Endothelial cell of umbilical vein (primary cell): ENCODE measurements at regions not wholly inside any gene's neighbourhood (a gene's known extent, or its start where the extent isn't known, plus 50 kb on each side); places are given as distances from the start of the nearest gene placed in this dataset.

Experiments used
- BruUV-seq: library from RNA; stranded (reverse); fragments of 400-500 nt; replicated peaks from 2 replicates; lab custom pipeline; 2021; lab: Mats Ljungman, UMichigan
- CTCF ChIA-PET: fragments of 300-600, 350-600 bp; sonication (Branson Sonifier 250); formaldehyde crosslinking; loops from one replicate; lab custom pipeline; 2021; ENCODE audit warnings: antibody characterized with exemption, inconsistent platforms; lab: Charles Lee
- POLR2A ChIA-PET: fragments of 300-600, 350-600 bp; sonication (Branson Sonifier 250); formaldehyde crosslinking; loops from one replicate; lab custom pipeline; 2021; ENCODE audit warnings: antibody characterized with exemption, inconsistent platforms; lab: Charles Lee
- DNase-seq: peaks from one replicate; pipeline ENCODE4 v3.0.0-alpha.2; 2011; ENCODE audit warnings: low read depth, low spot score
- FAIRE-seq: peaks from 2 replicates; lab custom pipeline; 2011; peaks lifted over from hg19 to GRCh38; lab: Jason Lieb, UNC
- H2AFZ ChIP-seq: 2 replicates; pipeline ENCODE4 v1.6.0; 2012; ENCODE audit warnings: low read depth, low read length, control low read depth, inconsistent platforms
- H3K27ac ChIP-seq: 2 replicates; pipeline ENCODE4 v1.5.1; 2011; ENCODE audit warnings: low read depth, mild to moderate bottlenecking, control low read depth, low read length, moderate library complexity; ENCODE audit not compliant: insufficient read depth
- H3K27me3 ChIP-seq, 2 experiments: 2 replicates each; pipeline versions ENCODE4 v1.6.0 to v1.6.1; 2011; ENCODE audit warnings: low read length in 2 of 2, mixed read lengths in 1 of 2; ENCODE audit not compliant: control insufficient read depth in 2 of 2, insufficient read depth in 2 of 2
- H3K36me3 ChIP-seq, 2 experiments: 2 replicates in 1 of 2; 3 replicates in 1 of 2; pipeline ENCODE4 v1.5.1; 2011; ENCODE audit warnings: low read length in 2 of 2, mild to moderate bottlenecking in 1 of 2, moderate library complexity in 1 of 2; ENCODE audit not compliant: control insufficient read depth in 2 of 2, insufficient read depth in 2 of 2; ENCODE audit errors: extremely low read depth in 1 of 2
- H3K4me1 ChIP-seq: 3 replicates; pipeline ENCODE4 v1.5.1; 2011; ENCODE audit warnings: mild to moderate bottlenecking, low read length; ENCODE audit not compliant: control insufficient read depth, insufficient read depth; ENCODE audit errors: extremely low read depth
- H3K4me2 ChIP-seq: 2 replicates; pipeline ENCODE4 v1.6.1; 2011; ENCODE audit warnings: low read length, control low read depth, mixed read lengths; ENCODE audit not compliant: insufficient read depth
- H3K4me3 ChIP-seq, 3 experiments: fragments of 200-600 bp in 1 of 3; sonication (generic), shearing (Covaris generic) in 1 of 3; replicated peaks in 1 of 3; 2 replicates each; pipeline ENCODE4 v1.5.1; 2011 to 2016; ENCODE audit warnings: control low read depth in 3 of 3, low read length in 3 of 3, mild to moderate bottlenecking in 2 of 3, inconsistent platforms in 1 of 3, low read depth in 1 of 3, moderate library complexity in 1 of 3; ENCODE audit not compliant: insufficient read depth in 1 of 3
- H3K79me2 ChIP-seq: 2 replicates; pipeline ENCODE4 v1.6.0; 2012; ENCODE audit warnings: low read length, inconsistent platforms; ENCODE audit not compliant: control insufficient read depth, insufficient read depth
- H3K9ac ChIP-seq: replicated peaks from 2 replicates; pipeline ENCODE3; 2011; ENCODE audit warnings: low read length, control low read depth; ENCODE audit not compliant: insufficient read depth; ENCODE audit errors: extremely low read depth
- H3K9me1 ChIP-seq: replicated peaks from 3 replicates; pipeline ENCODE4 v1.6.0; 2011; ENCODE audit warnings: mild to moderate bottlenecking, low read length; ENCODE audit not compliant: control insufficient read depth, insufficient read depth; ENCODE audit errors: extremely low read depth
- H3K9me3 ChIP-seq: replicated peaks from 2 replicates; pipeline ENCODE4 v1.5.1; 2012; ENCODE audit warnings: low read length, inconsistent platforms; ENCODE audit not compliant: control insufficient read depth, insufficient read depth
- H4K20me1 ChIP-seq: replicated peaks from 2 replicates; pipeline ENCODE3; 2011; ENCODE audit warnings: mild to moderate bottlenecking, low read length; ENCODE audit not compliant: control insufficient read depth, insufficient read depth; ENCODE audit errors: extremely low read depth
- EZH2 ChIP-seq: IDR thresholded peaks from 2 replicates; pipeline ENCODE4 v1.6.1; 2012; ENCODE audit warnings: borderline replicate concordance, low read depth, mild to moderate bottlenecking, moderate library complexity, low read length, inconsistent platforms; ENCODE audit not compliant: severe bottlenecking
- FOS ChIP-seq: IDR thresholded peaks from 2 replicates; pipeline ENCODE4 v1.6.1; 2011; ENCODE audit warnings: mild to moderate bottlenecking, low read length, moderate library complexity, borderline replicate concordance; ENCODE audit not compliant: insufficient read depth
- GATA2 ChIP-seq: IDR thresholded peaks from 2 replicates; pipeline ENCODE4 v1.7.0; 2011; ENCODE audit warnings: low read depth, mild to moderate bottlenecking, moderate library complexity, mixed read lengths, low read length; ENCODE audit not compliant: insufficient read length, insufficient read depth
- JUN ChIP-seq: IDR thresholded peaks from 2 replicates; pipeline ENCODE4 v1.6.1; 2011; ENCODE audit warnings: borderline replicate concordance, low read depth; ENCODE audit not compliant: insufficient read length, insufficient read depth
- MAX ChIP-seq: IDR thresholded peaks from 2 replicates; pipeline ENCODE4 v1.6.1; 2011; ENCODE audit not compliant: insufficient read depth, insufficient read length
- MYC ChIP-seq: IDR thresholded peaks from one replicate; pipeline ENCODE4 v1.6.1; 2011; ENCODE audit warnings: mild to moderate bottlenecking, low read depth, low read length
- POLR2A ChIP-seq: IDR thresholded peaks from 2 replicates; pipeline ENCODE4 v1.6.1; 2012; ENCODE audit warnings: low read depth, mild to moderate bottlenecking, control low read depth, low read length
- POLR2AphosphoS5 ChIP-seq: IDR thresholded peaks from 2 replicates; pipeline ENCODE4 v1.6.1; 2012; ENCODE audit warnings: low read depth, mild to moderate bottlenecking, control low read depth, low read length, moderate library complexity; ENCODE audit not compliant: insufficient read depth
- dilution Hi-C: fragments of 300-500 bp; cut with MboI; formaldehyde crosslinking; loops from one replicate; pipeline ENCODE4 v1.15.0; 2019; ENCODE audit warnings: low sequenced_read_pairs; ENCODE audit not compliant: extremely low pct_ligation_motif_present
- intact Hi-C: fragments of 100-400 bp; cut with micrococcal nuclease; formaldehyde crosslinking; loops from one replicate; pipeline ENCODE4 v1.10.0; 2022
- TF ChIP-seq, protein P1 (sequence below), 2 donors: IDR thresholded peaks; 1 replicate in 1 of 2; 2 replicates in 1 of 2; pipeline ENCODE4 v1.5.1; 2011; ENCODE audit warnings: low read length in 2 of 2, mild to moderate bottlenecking in 2 of 2, moderate library complexity in 2 of 2, control low read depth in 1 of 2, inconsistent platforms in 1 of 2, low read depth in 1 of 2; ENCODE audit not compliant: insufficient read depth in 1 of 2; ENCODE audit errors: extremely low read depth in 1 of 2

DNA sequence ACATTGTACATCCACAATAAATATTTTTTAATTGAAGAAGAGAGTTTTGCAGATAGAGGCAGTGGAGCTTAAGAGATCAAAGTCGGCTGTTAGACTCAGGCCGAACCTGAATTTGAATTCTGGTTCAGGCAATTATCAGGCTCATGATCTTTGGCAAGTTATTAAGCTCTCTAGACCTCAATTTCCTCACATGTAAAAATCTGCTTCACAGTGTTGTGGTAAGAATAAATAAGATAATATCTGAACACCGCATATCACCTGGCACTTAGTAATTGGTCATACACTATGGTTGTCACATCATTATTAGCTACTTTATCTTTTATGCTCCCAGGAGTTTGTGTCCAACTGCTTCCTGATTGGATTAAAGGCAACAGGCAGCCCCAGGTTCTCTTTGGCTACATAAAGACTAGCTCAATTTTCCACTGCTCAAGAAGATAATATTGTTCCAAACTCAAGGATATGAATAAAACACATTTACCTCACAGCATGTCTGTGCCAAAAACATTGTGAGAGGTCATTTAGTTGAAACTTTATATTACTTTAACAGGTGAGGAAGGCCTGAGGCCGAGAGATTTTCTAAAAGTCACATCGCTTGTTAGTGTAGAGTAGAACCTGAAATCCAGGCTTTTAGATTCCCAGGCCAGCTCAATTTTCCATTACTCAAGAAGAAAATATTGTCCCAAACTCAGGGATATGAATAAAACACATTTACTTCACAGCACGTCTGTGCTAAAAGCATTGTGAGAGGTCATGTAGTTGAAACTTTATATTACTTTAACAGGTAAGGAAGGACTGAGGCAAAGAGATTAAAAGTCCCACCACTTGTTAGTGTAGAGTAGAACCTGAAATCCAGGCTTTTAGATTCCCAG is 289.2 kb upstream of the PTGER4 start:
- Histone ChIP-seq H3K4me1 (peaks cover 3% of the 10 kb centered on the region), H3K27ac (no peak overlapping the region), H3K4me2 (no peak overlapping the region), H3K9me1 (no peaks in the 10 kb centered on the region), H3K36me3 (no peaks in the 10 kb centered on the region), H3K79me2 (no peaks in the 10 kb centered on the region), H3K9me3 (no peaks in the 10 kb centered on the region), H3K4me3 (no peak overlapping the region), H3K27me3 (no peaks in the 10 kb centered on the region), H3K9ac (no peak overlapping the region), H4K20me1 (no peaks in the 10 kb centered on the region), H2AFZ (no peak overlapping the region)
- no peak for FAIRE-seq
- TF ChIP-seq MYC (no peak), EZH2 (no peak), JUN (no peak)
- TF ChIP-seq, protein P1, sequence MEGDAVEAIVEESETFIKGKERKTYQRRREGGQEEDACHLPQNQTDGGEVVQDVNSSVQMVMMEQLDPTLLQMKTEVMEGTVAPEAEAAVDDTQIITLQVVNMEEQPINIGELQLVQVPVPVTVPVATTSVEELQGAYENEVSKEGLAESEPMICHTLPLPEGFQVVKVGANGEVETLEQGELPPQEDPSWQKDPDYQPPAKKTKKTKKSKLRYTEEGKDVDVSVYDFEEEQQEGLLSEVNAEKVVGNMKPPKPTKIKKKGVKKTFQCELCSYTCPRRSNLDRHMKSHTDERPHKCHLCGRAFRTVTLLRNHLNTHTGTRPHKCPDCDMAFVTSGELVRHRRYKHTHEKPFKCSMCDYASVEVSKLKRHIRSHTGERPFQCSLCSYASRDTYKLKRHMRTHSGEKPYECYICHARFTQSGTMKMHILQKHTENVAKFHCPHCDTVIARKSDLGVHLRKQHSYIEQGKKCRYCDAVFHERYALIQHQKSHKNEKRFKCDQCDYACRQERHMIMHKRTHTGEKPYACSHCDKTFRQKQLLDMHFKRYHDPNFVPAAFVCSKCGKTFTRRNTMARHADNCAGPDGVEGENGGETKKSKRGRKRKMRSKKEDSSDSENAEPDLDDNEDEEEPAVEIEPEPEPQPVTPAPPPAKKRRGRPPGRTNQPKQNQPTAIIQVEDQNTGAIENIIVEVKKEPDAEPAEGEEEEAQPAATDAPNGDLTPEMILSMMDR (IDR thresholded peaks at IDR 0.05; ENCODE audit: extremely low read depth in 1 of 2, insufficient read depth in 1 of 2, low read depth in 1 of 2, low read length in 2 of 2), result no peak
- no peak for DNase-seq
- intact Hi-C loops, result no loop called here
- ChIA-PET CTCF (interaction anchor here (1.0 kb wide), 1 partner anchor 19 kb away, joined by 5 read pairs; no protein-coding TSS in a partner anchor), POLR2A (no interaction called here)
- BruUV-seq, result no TSS peak
- dilution Hi-C loops, result no loop called here

GRCh38 chr5:40389591-40389990 is 290.1 kb upstream of the PTGER4 start:
- H3K79me2 ChIP-seq, result no peaks in the 10 kb centered on the region
- no peaks in the 10 kb centered on the region for H4K20me1 ChIP-seq
- no peaks in the 10 kb centered on the region for H3K9me3 ChIP-seq
- no peak overlapping the region for H3K4me2 ChIP-seq
- H3K36me3 ChIP-seq, result no peaks in the 10 kb centered on the region
- ChIA-PET POLR2A (no interaction called here), CTCF (no interaction called here)
- no peak overlapping the region for H3K9ac ChIP-seq
- DNase-seq (no peak), FAIRE-seq (no peak)
- H2AFZ ChIP-seq, result no peak overlapping the region
- H3K9me1 ChIP-seq, result no peaks in the 10 kb centered on the region
- TF ChIP-seq MYC (no peak), FOS (no peak), POLR2AphosphoS5 (no peak), EZH2 (no peak), MAX (no peak), JUN (no peak), GATA2 (no peak), POLR2A (no peak)
- TF ChIP-seq, protein P1 (IDR thresholded peaks at IDR 0.05; ENCODE audit: extremely low read depth in 1 of 2, insufficient read depth in 1 of 2, low read depth in 1 of 2, low read length in 2 of 2), result no peak
- H3K4me1 ChIP-seq, result peaks cover 3% of the 10 kb centered on the region
- intact Hi-C loops (no loop called here), dilution Hi-C loops (no loop called here)
- H3K27ac ChIP-seq, result no peak overlapping the region
- no peak overlapping the region for H3K4me3 ChIP-seq
- H3K27me3 ChIP-seq, result no peaks in the 10 kb centered on the region
- BruUV-seq, result no TSS peak
